HG03095 (cell line): ENCODE measurements at regions not wholly inside any gene's neighbourhood (a gene's known extent, or its start where the extent isn't known, plus 50 kb on each side); places are given as distances from the start of the nearest gene placed in this dataset.

Experiments
- ATAC-seq: cut with Tn5 transposase; IDR thresholded peaks from one replicate; pipeline ENCODE4 v1.9.1; 2021; ENCODE audit warnings: moderate library complexity; ENCODE audit not compliant: unreplicated experiment

GRCh38 chr12:126602612-126603011 lies 1537.4 kb downstream of the AACS start:
- ATAC-seq = no peak

GRCh38 chr12:126607157-126607556 lies 1541.9 kb downstream of the AACS start:
- no peak for ATAC-seq

- no peak for ATAC-seq
These were observed 1542.6 kb downstream of the AACS start for GRCh38 chr12:126607867-126608266.

GRCh38 chr12:126608607-126609175 lies 1543.5 kb downstream of the AACS start:
- ATAC-seq = no peak

- ATAC-seq = no peak
These were observed 1551.2 kb downstream of the AACS start for GRCh38 chr12:126616441-126616840.

GRCh38 chr12:126617312-126617711 lies 1552.1 kb downstream of the AACS start:
- no peak for ATAC-seq

GRCh38 chr12:126627596-126627995 lies 1562.4 kb downstream of the AACS start:
- no peak for ATAC-seq

GRCh38 chr12:126636821-126637220 lies 1571.6 kb downstream of the AACS start:
- no peak for ATAC-seq

- ATAC-seq = no peak
These were observed 1579.2 kb downstream of the AACS start for GRCh38 chr12:126644236-126645020.

GRCh38 chr12:126648074-126648473 lies 1582.8 kb downstream of the AACS start:
- ATAC-seq = no peak

- ATAC-seq = no peak
These were observed 1585.9 kb downstream of the AACS start for GRCh38 chr12:126651133-126651532.

- no peak for ATAC-seq
These were observed 1598.3 kb downstream of the AACS start for GRCh38 chr12:126663304-126664094.

- ATAC-seq = no peak
These were observed 1599.6 kb upstream of the TMEM132C start for GRCh38 chr12:126667339-126667738.

- ATAC-seq = no peak
These were observed 1598.4 kb upstream of the TMEM132C start for GRCh38 chr12:126668538-126668937.

GRCh38 chr12:126668961-126669360 lies 1598.0 kb upstream of the TMEM132C start:
- ATAC-seq = no peak

GRCh38 chr12:126676434-126676833 lies 1590.5 kb upstream of the TMEM132C start:
- no peak for ATAC-seq

GRCh38 chr12:126681676-126682075 lies 1585.3 kb upstream of the TMEM132C start:
- no peak for ATAC-seq

GRCh38 chr12:126684703-126685102 lies 1582.3 kb upstream of the TMEM132C start:
- no peak for ATAC-seq

- ATAC-seq = no peak
These were observed 1581.3 kb upstream of the TMEM132C start for GRCh38 chr12:126685636-126686035.

GRCh38 chr12:126688556-126688955 lies 1578.4 kb upstream of the TMEM132C start:
- ATAC-seq = no peak

GRCh38 chr12:126700096-126700495 lies 1566.9 kb upstream of the TMEM132C start:
- no peak for ATAC-seq

- ATAC-seq = no peak
These were observed 1562.4 kb upstream of the TMEM132C start for GRCh38 chr12:126704609-126705008.
